ENCODE measurements at regions not wholly inside any gene's neighbourhood (a gene's known extent, or its start where the extent isn't known, plus 50 kb on each side); places are given as distances from the start of the nearest gene placed in this dataset.

DNA sequence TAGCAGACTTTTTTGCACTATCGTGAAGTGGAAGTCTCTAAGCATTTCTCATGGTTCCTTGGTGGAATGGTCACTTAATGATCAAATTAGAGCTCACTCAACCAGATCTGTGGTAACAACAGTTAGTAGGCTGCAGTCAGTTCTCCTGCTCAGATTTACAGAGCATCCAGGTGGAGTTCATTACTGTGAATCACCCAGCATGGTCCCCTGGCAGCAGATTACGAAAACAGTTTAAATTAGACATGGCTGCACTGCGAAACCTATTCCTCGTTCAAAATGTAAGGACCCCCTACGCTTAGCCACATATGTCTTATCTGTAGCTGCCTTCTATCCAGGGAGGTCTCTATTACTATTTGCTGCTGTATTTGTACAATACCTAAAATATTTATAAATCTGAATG lies 823.6 kb upstream of the ARRDC3 start:
- TF ChIP-seq EZH2 (IDR thresholded peaks at IDR 0.05; ENCODE audit: low read length, missing control alignments): no peak
- TF ChIP-seq, protein P1, sequence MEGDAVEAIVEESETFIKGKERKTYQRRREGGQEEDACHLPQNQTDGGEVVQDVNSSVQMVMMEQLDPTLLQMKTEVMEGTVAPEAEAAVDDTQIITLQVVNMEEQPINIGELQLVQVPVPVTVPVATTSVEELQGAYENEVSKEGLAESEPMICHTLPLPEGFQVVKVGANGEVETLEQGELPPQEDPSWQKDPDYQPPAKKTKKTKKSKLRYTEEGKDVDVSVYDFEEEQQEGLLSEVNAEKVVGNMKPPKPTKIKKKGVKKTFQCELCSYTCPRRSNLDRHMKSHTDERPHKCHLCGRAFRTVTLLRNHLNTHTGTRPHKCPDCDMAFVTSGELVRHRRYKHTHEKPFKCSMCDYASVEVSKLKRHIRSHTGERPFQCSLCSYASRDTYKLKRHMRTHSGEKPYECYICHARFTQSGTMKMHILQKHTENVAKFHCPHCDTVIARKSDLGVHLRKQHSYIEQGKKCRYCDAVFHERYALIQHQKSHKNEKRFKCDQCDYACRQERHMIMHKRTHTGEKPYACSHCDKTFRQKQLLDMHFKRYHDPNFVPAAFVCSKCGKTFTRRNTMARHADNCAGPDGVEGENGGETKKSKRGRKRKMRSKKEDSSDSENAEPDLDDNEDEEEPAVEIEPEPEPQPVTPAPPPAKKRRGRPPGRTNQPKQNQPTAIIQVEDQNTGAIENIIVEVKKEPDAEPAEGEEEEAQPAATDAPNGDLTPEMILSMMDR (conservative IDR thresholded peaks at IDR 0.05 in 1 of 2, IDR thresholded peaks at IDR 0.05 in 1 of 2; ENCODE audit: low read depth in 1 of 2, low read length in 2 of 2): no peak

Data from fibroblast of lung (primary cell).